ENCODE measurements at regions not wholly inside any gene's neighbourhood (a gene's known extent, or its start where the extent isn't known, plus 50 kb on each side); places are given as distances from the start of the nearest gene placed in this dataset.

- Histone ChIP-seq H3K9ac (no peak overlapping the region), H3K4me3 (IDR thresholded peaks at IDR 0.05; ENCODE audit: insufficient read depth, low read depth, low read length) (no peak overlapping the region), H3K4me1 (ENCODE audit: low read depth, poor library complexity, severe bottlenecking) (no peaks in the 10 kb centered on the region), H3K4me2 (no peak overlapping the region), H3K79me2 (ENCODE audit: insufficient read depth, low read depth) (no peaks in the 10 kb centered on the region), H3K36me3 (ENCODE audit: insufficient read depth) (no peaks in the 10 kb centered on the region), H3K27me3 (ENCODE audit: insufficient read depth, low read depth) (no peaks in the 10 kb centered on the region), H3K27ac (no peak overlapping the region), H2AFZ (ENCODE audit: low read depth) (no peak overlapping the region), H4K20me1 (ENCODE audit: insufficient read depth) (no peaks in the 10 kb centered on the region)
- no peak for TF ChIP-seq CTCF (conservative IDR thresholded peaks at IDR 0.05; ENCODE audit: low read depth, low read length)
Measured at GRCh38 chr20:23167431-23167830, 81.3 kb upstream of the CD93 start.

GRCh38 chr20:23166563-23166962 is 80.4 kb upstream of the CD93 start:
- Histone ChIP-seq H3K79me2 (ENCODE audit: insufficient read depth, low read depth) (no peaks in the 10 kb centered on the region), H3K9ac (no peak overlapping the region), H3K27ac (no peak overlapping the region), H3K4me2 (no peak overlapping the region), H3K27me3 (ENCODE audit: insufficient read depth, low read depth) (no peaks in the 10 kb centered on the region), H3K4me1 (ENCODE audit: low read depth, poor library complexity, severe bottlenecking) (no peaks in the 10 kb centered on the region), H3K36me3 (ENCODE audit: insufficient read depth) (no peaks in the 10 kb centered on the region), H2AFZ (ENCODE audit: low read depth) (no peak overlapping the region), H3K4me3 (IDR thresholded peaks at IDR 0.05; ENCODE audit: insufficient read depth, low read depth, low read length) (no peak overlapping the region), H4K20me1 (ENCODE audit: insufficient read depth) (no peaks in the 10 kb centered on the region)
- no peak for TF ChIP-seq CTCF (conservative IDR thresholded peaks at IDR 0.05; ENCODE audit: low read depth, low read length)

GRCh38 chr20:23165964-23166363 is 79.8 kb upstream of the CD93 start:
- Histone ChIP-seq H3K4me2 (no peak overlapping the region), H3K27me3 (ENCODE audit: insufficient read depth, low read depth) (no peaks in the 10 kb centered on the region), H3K4me3 (IDR thresholded peaks at IDR 0.05; ENCODE audit: insufficient read depth, low read depth, low read length) (no peak overlapping the region), H4K20me1 (ENCODE audit: insufficient read depth) (no peaks in the 10 kb centered on the region), H3K27ac (no peak overlapping the region), H3K9ac (no peak overlapping the region), H3K36me3 (ENCODE audit: insufficient read depth) (no peaks in the 10 kb centered on the region), H3K79me2 (ENCODE audit: insufficient read depth, low read depth) (no peaks in the 10 kb centered on the region), H2AFZ (ENCODE audit: low read depth) (no peak overlapping the region), H3K4me1 (ENCODE audit: low read depth, poor library complexity, severe bottlenecking) (no peaks in the 10 kb centered on the region)
- no peak for TF ChIP-seq CTCF (conservative IDR thresholded peaks at IDR 0.05; ENCODE audit: low read depth, low read length)

GRCh38 chr20:23165307-23165750 is 79.2 kb upstream of the CD93 start:
- Histone ChIP-seq H3K4me1 (ENCODE audit: low read depth, poor library complexity, severe bottlenecking) (peaks cover 3% of the 10 kb centered on the region), H4K20me1 (ENCODE audit: insufficient read depth) (no peaks in the 10 kb centered on the region), H3K79me2 (ENCODE audit: insufficient read depth, low read depth) (no peaks in the 10 kb centered on the region), H3K4me2 (no peak overlapping the region), H3K36me3 (ENCODE audit: insufficient read depth) (no peaks in the 10 kb centered on the region), H3K4me3 (IDR thresholded peaks at IDR 0.05; ENCODE audit: insufficient read depth, low read depth, low read length) (no peak overlapping the region), H3K9ac (no peak overlapping the region), H3K27ac (no peak overlapping the region), H2AFZ (ENCODE audit: low read depth) (no peak overlapping the region), H3K27me3 (ENCODE audit: insufficient read depth, low read depth) (no peaks in the 10 kb centered on the region)
- no peak for TF ChIP-seq CTCF (conservative IDR thresholded peaks at IDR 0.05; ENCODE audit: low read depth, low read length)

Measured in KMS-11 (cell line).